ENCODE measurements at regions not wholly inside any gene's neighbourhood (a gene's known extent, or its start where the extent isn't known, plus 50 kb on each side); places are given as distances from the start of the nearest gene placed in this dataset.

DNA sequence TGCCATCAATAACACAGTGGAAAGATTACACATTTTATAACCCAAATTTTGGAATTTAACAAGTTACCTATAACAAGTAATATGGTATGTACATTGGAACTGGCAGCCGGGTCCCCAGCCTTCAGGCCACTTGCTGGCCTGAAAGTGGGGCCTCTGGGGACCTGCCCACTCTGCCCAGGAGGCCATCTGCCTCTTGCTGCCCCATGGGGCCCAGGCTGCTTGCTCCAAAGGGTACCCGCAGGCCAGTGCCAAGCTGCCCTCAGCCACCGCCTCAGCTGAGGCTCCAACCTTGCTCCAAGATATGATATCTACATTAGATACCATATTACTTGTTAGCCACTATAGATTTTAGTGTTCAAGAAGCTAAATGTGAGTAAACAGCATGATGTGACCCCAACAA, 120.8 kb upstream of the TMEFF2 start:
- DNase-seq (ENCODE audit: low read depth in 2 of 3, low spot score in 2 of 3), result no peak

GRCh38 chr2:192314800-192315481, 120.2 kb upstream of the TMEFF2 start:
- no peak for DNase-seq (ENCODE audit: low read depth in 2 of 3, low spot score in 2 of 3)

DNA sequence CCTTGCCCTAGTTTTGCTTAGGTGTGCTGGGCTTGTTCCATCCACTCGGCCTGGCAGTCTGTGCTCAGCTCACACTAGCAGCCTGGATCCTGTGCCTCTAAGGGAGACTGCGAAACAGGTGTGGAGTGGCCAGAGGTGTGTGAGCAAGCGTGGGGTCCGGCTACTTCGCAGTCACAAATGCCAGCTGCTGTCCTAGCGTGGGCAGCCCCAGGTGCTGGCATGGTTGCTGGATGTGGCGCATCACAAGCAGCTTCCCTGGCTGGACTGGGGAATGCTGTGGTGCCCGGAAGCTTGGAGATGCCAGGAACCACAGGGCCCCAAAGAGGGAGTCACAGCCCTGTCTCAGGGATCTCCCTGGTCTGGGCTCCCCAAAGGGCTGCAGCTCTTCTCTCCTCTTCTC, 119.0 kb upstream of the TMEFF2 start:
- no peak for DNase-seq (ENCODE audit: low read depth in 2 of 3, low spot score in 2 of 3)

- DNase-seq (ENCODE audit: low read depth in 2 of 3, low spot score in 2 of 3), result no peak
These were observed 117.1 kb upstream of the TMEFF2 start for GRCh38 chr2:192311701-192312460.

GRCh38 chr2:192307530-192307929, 112.8 kb upstream of the TMEFF2 start:
- no peak for DNase-seq (ENCODE audit: low read depth in 2 of 3, low spot score in 2 of 3)

DNA sequence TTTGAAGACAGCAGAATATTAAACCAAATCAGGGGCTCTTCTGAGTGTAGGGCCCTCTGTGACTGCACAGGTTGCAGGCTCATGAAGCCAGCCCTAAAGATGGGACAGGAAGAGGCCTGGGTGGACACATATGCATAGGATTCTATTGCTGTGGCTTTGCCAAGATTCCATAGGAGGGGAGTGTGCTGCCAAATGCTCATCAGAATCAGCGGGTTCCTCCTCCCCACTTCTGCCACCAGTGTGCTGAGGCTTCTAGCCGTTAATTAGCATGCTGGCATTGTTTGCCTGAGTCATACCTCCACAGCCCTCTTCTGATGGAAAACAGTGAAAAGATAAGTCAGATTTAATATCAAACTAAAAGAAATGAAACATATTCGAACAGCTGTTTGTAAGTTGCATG, 103.9 kb upstream of the TMEFF2 start:
- no peak for DNase-seq (ENCODE audit: low read depth in 2 of 3, low spot score in 2 of 3)

GRCh38 chr2:192292478-192292877, 97.7 kb upstream of the TMEFF2 start:
- DNase-seq (ENCODE audit: low read depth in 2 of 3, low spot score in 2 of 3), result no peak

DNA sequence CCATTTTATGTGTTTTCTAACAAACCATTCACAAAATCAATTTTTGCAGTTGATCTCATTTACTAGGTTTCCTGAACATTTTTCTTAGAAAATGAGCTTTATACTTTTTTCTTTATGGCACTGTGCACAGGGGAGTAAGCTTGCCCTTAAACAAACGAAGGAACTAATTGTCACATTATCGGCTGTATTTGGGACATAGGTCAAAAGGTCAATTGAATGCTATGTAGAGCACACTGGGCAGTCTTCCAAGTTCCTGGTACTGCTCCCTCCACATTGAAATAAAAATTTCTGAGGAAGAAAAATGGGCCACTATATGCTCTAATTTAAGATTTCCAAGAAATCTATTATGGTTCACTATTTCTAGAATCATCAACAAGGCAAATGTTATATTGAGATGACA, 93.6 kb upstream of the TMEFF2 start:
- DNase-seq (ENCODE audit: low read depth in 2 of 3, low spot score in 2 of 3), result no peak

GRCh38 chr2:192286093-192286701, 91.5 kb upstream of the TMEFF2 start:
- DNase-seq (ENCODE audit: low read depth in 2 of 3, low spot score in 2 of 3), result peak in 2 of 3 donors; percentile 10 to 50

DNA sequence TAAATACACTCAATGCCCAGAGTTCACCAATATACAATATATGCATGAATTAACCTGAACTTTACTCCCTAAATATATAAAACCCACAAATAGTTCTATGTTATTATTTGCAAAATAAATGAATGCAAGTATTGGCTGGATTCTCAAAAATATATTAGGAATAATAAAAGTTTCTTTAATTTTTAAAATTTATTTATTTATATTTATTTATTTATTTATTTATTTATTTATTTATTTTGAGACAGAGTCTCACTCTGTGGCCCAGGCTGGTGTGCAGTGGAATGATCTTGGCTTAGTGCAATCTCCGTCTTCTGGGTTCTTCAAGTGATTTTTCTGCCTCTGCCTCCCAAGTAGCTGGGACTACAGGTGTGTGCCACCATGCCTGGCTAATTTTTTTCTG, 88.7 kb upstream of the TMEFF2 start:
- DNase-seq (ENCODE audit: low read depth in 2 of 3, low spot score in 2 of 3), result no peak

GRCh38 chr2:192278701-192279100, 84.0 kb upstream of the TMEFF2 start:
- no peak for DNase-seq (ENCODE audit: low read depth in 2 of 3, low spot score in 2 of 3)

GRCh38 chr2:192277494-192278109, 82.9 kb upstream of the TMEFF2 start:
- DNase-seq (ENCODE audit: low read depth in 2 of 3, low spot score in 2 of 3), result no peak

GRCh38 chr2:192275632-192276031, 80.9 kb upstream of the TMEFF2 start:
- no peak for DNase-seq (ENCODE audit: low read depth in 2 of 3, low spot score in 2 of 3)

GRCh38 chr2:192267484-192267883, 72.8 kb upstream of the TMEFF2 start:
- DNase-seq (ENCODE audit: low read depth in 2 of 3, low spot score in 2 of 3), result no peak

DNA sequence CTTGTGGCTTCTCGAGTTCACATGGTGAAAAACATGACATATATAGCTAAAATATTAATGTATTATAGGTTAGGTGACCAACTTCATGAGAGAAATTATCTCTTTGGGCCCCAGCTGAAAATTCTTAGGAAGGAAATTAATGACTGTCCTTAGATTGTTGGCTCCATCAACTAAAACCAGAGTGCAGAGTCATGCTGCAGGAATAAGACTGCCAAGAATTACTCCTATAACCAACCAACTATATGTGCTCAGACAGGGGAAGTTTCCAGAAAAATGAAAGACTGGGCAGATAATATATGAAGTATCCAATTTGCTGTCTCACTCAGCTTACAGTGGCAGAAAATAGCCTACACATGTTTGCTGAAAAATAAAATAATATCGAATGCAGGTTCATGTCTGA, 71.0 kb upstream of the TMEFF2 start:
- DNase-seq (ENCODE audit: low read depth in 2 of 3, low spot score in 2 of 3), result peak in 1 of 3 donors; percentile 12

- no peak for DNase-seq (ENCODE audit: low read depth in 2 of 3, low spot score in 2 of 3)
These were observed 59.7 kb upstream of the TMEFF2 start for GRCh38 chr2:192254444-192254843.

GRCh38 chr2:192253692-192254091, 59.0 kb upstream of the TMEFF2 start:
- DNase-seq (ENCODE audit: low read depth in 2 of 3, low spot score in 2 of 3), result no peak

DNA sequence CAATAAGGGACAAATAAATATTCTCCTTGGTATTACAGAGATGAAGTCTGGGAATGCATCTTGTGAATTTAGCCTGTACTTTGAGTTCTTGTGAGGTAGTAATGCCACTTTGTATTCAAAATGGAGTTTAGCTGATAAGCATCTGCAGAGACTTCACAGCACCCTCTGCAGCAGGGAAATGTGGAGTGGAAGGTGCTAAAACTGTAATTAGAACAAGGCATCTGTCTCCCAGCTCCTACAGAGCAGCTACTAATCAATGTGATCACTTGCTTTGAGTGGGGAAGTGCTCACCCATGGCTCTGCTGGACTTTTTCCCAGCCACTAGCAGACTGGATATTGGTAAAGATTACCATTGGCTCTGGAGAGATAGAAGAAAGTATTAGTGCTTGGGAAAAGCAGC, 56.2 kb upstream of the TMEFF2 start:
- DNase-seq (ENCODE audit: low read depth in 2 of 3, low spot score in 2 of 3), result no peak

GRCh38 chr2:192247456-192247855, 52.7 kb upstream of the TMEFF2 start:
- no peak for DNase-seq (ENCODE audit: low read depth in 2 of 3, low spot score in 2 of 3)

DNA sequence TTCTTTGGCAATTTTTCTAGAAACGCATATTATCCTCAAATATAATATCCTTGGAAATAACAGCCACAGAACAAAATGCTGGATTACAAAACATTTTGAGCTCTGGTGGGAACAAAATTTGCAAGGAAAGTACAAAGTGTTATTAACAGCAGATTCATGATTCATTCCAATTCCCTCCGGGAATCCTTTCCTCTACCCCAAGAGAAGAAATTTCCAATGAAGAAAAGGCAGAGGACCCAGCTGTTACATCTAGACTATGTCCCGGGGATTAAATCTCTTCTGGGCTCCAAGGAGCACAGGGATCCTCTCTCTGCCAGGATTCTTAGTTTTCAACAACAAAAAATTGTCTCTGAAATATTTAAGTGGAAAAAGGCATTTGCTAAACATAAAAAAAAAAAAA, 51.6 kb upstream of the TMEFF2 start:
- no peak for DNase-seq (ENCODE audit: low read depth in 2 of 3, low spot score in 2 of 3)

DNA sequence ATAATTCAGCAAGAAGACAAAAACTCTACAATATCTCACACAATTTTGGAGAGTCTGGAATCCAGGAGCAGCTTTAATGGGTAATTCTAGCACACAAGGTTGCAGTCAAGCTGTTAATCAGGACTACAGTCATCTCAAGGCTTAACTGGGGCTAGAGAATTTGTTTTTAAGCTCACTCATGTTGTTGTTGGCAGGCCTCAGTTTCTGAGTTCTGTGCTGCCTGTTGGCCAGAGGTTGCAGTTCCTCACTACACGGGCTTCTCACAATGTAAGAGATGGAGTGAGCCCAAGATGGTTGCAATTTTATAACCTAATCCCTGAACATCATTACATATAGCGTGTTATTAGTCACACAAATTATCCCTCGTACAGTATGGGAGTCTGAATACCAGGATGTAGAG, 50.6 kb upstream of the TMEFF2 start:
- DNase-seq (ENCODE audit: low read depth in 2 of 3, low spot score in 2 of 3), result no peak
